ENCODE measurements at regions not wholly inside any gene's neighbourhood (a gene's known extent, or its start where the extent isn't known, plus 50 kb on each side); places are given as distances from the start of the nearest gene placed in this dataset.

DNA sequence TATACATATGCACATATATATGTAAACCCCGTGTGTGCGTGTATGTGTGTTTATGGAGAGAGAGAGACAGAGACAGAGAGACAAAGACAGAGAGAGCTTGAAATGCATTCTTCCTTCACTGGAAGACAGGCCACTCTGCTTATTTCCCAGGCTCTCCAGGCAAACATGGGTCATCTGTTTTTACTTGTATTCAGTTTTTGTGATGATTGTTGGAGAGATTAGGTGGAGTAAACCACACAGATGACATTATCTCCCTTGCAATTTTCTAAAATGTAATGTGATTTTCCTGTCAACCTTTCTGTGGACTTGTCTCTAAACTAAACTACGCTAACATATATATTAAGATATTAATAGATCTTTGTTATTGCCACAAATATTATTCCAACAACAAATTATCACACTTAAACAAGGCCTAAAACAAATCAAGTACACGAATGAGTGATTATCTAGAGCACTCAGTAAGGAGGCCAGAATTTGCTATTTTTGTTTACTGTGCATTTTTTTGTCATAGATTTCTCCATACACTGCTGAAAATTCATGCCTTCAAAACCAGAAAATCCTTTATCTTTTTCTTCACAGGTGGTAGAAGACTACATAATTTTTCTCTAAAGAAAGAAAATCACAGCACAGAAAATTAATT is 251.8 kb upstream of the SLIT2 start:
- DNase-seq (ENCODE audit: low read depth in 4 of 4, low spot score in 2 of 4): no peak

- DNase-seq (ENCODE audit: low read depth in 4 of 4, low spot score in 2 of 4): no peak
These were observed 252.4 kb upstream of the SLIT2 start for GRCh38 chr4:19999276-19999675.

DNA sequence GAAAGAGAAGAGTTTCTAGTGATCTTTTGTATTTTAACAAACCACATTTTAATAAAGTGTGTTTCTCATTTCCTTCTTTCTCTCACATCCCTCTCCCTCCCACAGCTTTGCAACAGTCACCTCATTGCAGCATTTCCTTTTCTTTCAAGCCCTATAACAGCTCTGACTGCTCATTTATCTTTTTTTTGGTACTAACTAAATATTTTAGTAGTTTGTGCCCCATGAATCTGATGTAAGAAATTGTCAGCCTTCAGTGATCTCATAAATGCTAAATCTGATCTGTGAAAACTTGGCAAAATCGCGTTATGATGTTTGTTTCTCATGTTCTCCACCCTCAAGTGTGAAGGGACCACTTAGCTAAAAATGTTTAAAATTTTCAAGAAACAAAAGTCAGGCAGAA is 258.5 kb upstream of the SLIT2 start:
- DNase-seq (ENCODE audit: low read depth in 4 of 4, low spot score in 2 of 4): no peak

DNA sequence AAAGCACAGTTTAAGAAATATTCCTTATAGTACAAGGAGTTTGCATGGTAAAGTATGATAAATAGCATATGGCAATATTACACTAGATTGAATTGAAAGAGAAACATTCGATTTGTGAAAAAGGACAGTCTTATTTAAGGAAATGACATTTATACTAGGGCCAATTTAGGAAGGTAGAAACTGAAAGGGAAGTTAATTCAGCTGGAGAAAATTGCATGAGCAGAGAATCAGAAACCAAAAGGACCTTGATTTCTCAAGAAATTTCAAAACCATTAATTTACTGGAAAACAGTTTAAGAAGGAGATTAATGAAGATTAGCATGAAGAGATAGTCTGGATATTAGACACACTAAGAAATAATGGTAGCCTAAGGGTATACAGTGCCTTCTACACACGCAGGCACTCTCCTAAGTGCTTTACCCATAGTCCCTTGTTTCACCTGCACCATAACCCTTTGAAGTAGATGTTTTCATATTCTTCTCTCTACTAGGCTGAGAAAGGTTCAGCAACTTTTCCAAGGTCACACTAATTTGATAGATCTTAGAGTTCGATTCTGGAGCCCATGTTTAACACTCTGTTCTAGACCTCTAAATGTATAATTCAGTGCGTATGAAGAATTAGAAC is 259.1 kb upstream of the SLIT2 start:
- DNase-seq (ENCODE audit: low read depth in 4 of 4, low spot score in 2 of 4): no peak

GRCh38 chr4:19987746-19988145 is 264.0 kb upstream of the SLIT2 start:
- DNase-seq (ENCODE audit: low read depth in 4 of 4, low spot score in 2 of 4): no peak

GRCh38 chr4:19983072-19983471 is 268.6 kb upstream of the SLIT2 start:
- no peak for DNase-seq (ENCODE audit: low read depth in 4 of 4, low spot score in 2 of 4)

- DNase-seq (ENCODE audit: low read depth in 4 of 4, low spot score in 2 of 4): no peak
These were observed 269.1 kb upstream of the SLIT2 start for GRCh38 chr4:19982556-19982955.

GRCh38 chr4:19971829-19972228 is 279.9 kb upstream of the SLIT2 start:
- DNase-seq (ENCODE audit: low read depth in 4 of 4, low spot score in 2 of 4): no peak

DNA sequence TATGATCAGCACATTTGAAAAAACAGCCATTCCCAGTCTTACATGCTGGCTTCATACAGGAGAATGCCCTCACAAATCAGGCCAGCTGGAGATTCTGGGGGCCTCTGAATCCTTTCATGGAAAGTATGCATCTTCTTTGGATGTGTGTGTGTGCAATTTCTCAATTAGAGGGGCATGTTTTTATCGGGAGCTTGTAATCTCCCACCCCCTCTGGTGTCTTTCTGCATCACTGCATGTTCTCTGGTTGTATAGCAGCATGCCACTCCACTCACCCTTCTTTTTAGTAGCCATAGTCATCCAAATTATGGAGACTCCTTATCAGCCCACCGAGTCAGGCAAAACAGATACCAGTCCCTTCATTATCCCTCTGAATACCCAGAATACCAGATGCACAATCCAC is 282.2 kb upstream of the SLIT2 start:
- DNase-seq (ENCODE audit: low read depth in 4 of 4, low spot score in 2 of 4): no peak

GRCh38 chr4:19961091-19961490 is 290.6 kb upstream of the SLIT2 start:
- no peak for DNase-seq (ENCODE audit: low read depth in 4 of 4, low spot score in 2 of 4)

- no peak for DNase-seq (ENCODE audit: low read depth in 4 of 4, low spot score in 2 of 4)
These were observed 292.9 kb upstream of the SLIT2 start for GRCh38 chr4:19958848-19959247.

DNA sequence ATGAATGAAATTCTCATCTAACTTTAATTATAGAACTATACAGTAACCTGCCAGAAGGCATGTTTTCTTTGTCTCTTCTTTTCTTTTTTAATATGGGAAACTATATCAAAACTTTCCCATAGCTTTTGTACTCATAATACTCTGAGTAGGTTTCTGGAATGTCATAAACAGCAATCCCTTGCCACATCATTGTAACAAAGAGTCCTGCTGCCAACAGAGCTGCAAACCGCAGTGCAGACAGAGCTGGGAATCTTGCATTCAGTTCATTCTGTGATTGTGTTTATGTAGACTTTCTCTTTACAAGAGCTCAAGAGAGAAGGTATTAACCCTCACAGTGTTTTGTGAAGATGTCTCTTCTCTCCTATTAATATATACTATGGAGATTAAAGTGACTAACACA is 304.4 kb upstream of the SLIT2 start:
- DNase-seq (ENCODE audit: low read depth in 4 of 4, low spot score in 2 of 4): no peak

- no peak for DNase-seq (ENCODE audit: low read depth in 4 of 4, low spot score in 2 of 4)
These were observed 305.7 kb upstream of the SLIT2 start for GRCh38 chr4:19945979-19946380.

GRCh38 chr4:19945501-19945900 is 306.2 kb upstream of the SLIT2 start:
- no peak for DNase-seq (ENCODE audit: low read depth in 4 of 4, low spot score in 2 of 4)

DNA sequence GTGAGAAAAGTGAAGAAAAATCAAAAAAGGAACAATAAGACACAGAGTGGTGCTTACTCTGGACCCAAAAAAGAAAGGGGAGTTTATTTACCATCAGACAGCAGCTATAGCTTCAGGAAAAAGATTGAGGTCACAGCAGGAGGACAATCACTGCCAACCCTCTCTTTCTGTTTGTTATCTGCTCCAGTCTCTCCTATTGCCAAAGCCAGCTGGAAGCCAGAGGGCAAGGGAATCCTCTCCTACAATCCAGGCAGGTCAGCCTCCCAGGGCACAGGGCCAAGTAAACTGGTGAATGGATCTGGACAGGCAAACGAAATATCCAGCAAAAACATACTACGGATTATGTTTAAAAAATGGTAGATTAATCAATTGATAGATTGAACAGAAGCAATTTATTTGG is 306.9 kb upstream of the SLIT2 start:
- DNase-seq (ENCODE audit: low read depth in 4 of 4, low spot score in 2 of 4): no peak

- no peak for DNase-seq (ENCODE audit: low read depth in 4 of 4, low spot score in 2 of 4)
These were observed 307.5 kb upstream of the SLIT2 start for GRCh38 chr4:19944251-19944650.

- DNase-seq (ENCODE audit: low read depth in 4 of 4, low spot score in 2 of 4): no peak
These were observed 310.3 kb upstream of the SLIT2 start for GRCh38 chr4:19941434-19941833.

DNA sequence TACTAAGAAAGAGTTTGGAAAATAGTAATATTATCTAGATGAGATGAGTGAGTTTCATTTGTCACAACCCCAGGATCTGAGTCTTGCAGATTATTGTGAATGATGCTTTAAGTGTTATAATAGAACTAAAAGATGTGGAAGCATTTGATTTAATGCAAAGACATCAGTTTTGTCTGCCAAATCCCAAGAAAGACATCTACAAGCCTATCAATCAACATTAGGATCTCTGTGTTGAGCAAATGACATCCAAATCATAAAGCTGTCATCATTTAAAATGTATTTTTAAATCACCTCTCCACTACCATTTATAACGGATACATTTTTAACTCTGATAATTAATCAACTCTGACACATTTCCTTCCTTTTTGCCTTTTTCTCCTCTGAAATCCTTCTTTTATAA is 310.8 kb upstream of the SLIT2 start:
- no peak for DNase-seq (ENCODE audit: low read depth in 4 of 4, low spot score in 2 of 4)

DNA sequence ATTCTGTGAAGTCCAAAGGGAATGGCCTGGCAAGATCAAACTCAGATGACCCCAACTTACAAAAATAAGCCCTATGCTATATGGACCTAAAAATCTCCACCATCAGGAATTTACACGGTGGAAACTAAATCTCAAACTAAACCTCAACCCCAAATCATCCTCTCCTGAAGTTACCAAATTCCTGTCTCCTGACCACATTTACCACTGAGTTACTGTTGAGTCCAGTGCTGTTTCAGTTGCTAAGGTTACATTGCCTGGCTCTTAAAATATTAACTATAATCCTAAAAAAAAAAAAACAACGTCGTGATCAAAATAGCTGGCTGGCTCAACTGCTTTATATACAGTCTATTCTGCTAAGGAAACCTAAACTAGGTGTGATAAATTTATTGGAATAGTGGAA is 315.2 kb upstream of the SLIT2 start:
- no peak for DNase-seq (ENCODE audit: low read depth in 4 of 4, low spot score in 2 of 4)

DNA sequence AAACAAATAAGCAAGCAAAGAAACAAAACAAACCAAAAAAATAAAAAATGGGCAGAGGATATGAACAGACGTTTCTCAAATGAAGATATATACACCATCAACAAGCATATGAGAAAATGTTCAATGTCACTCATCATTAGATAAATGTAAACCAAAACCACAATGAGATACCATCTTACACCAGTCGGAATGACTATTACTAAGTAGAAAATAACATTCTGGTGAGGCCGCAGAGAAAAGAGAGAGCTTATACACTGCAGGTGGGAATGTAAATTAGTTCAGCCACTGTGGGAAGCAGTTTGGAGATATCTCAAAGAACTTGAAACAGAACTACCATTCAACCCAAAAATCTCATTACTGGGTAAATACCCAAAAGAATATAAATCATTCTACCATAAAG is 321.0 kb upstream of the SLIT2 start:
- no peak for DNase-seq (ENCODE audit: low read depth in 4 of 4, low spot score in 2 of 4)

DNA sequence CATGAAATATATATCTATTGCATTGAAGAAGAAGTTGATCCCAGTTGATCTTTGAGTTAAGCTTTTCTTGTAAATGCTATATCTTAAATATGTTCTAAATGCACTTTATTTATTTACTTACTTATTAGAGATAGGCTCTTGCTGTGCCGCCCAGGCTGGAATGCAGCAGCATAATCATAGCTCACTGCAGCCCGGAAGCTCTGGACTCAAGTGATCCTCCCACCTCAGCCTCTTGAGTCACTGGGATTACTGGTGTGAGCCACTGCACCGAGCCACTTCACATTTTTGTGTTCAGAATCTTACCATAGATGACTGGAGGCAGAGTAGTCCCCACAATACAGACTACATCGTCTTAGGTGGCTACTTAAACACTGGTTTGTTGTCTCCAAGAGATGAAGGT is 324.3 kb upstream of the SLIT2 start:
- no peak for DNase-seq (ENCODE audit: low read depth in 4 of 4, low spot score in 2 of 4)

GRCh38 chr4:19925516-19925915 is 326.2 kb upstream of the SLIT2 start:
- DNase-seq (ENCODE audit: low read depth in 4 of 4, low spot score in 2 of 4): no peak

GRCh38 chr4:19924761-19925160 is 326.9 kb upstream of the SLIT2 start:
- DNase-seq (ENCODE audit: low read depth in 4 of 4, low spot score in 2 of 4): no peak

Data from left renal cortex interstitium (tissue), 4 donors.